BE2C (cell line): ENCODE measurements at regions not wholly inside any gene's neighbourhood (a gene's known extent, or its start where the extent isn't known, plus 50 kb on each side); places are given as distances from the start of the nearest gene placed in this dataset.

Experiments
- DNase-seq: peaks from one replicate; pipeline ENCODE4 v3.0.0-alpha.2; 2020
- H3K27me3 ChIP-seq: fragments of 250-450 bp; sonication (Bioruptor Pico); 2 replicates; pipeline ENCODE4 v1.5.1; 2020; ENCODE audit warnings: mild to moderate bottlenecking
- H3K36me3 ChIP-seq: fragments of 250-450 bp; sonication (Bioruptor Pico); 2 replicates; pipeline ENCODE4 v1.5.1; 2020; ENCODE audit warnings: mild to moderate bottlenecking
- H3K4me1 ChIP-seq: fragments of 250-450 bp; sonication (Bioruptor Pico); 2 replicates; pipeline ENCODE4 v1.5.1; 2020
- H3K4me3 ChIP-seq: 2 replicates; pipeline ENCODE4 v1.5.1; 2011; ENCODE audit warnings: low read depth, low read length
- H3K9me3 ChIP-seq: fragments of 250-450 bp; sonication (Bioruptor Pico); 2 replicates; pipeline ENCODE4 v1.5.1; 2020
- CTCF ChIP-seq: IDR thresholded peaks from 2 replicates; pipeline ENCODE4 v1.5.1; 2012; ENCODE audit warnings: mild to moderate bottlenecking, low read depth, low read length

DNA sequence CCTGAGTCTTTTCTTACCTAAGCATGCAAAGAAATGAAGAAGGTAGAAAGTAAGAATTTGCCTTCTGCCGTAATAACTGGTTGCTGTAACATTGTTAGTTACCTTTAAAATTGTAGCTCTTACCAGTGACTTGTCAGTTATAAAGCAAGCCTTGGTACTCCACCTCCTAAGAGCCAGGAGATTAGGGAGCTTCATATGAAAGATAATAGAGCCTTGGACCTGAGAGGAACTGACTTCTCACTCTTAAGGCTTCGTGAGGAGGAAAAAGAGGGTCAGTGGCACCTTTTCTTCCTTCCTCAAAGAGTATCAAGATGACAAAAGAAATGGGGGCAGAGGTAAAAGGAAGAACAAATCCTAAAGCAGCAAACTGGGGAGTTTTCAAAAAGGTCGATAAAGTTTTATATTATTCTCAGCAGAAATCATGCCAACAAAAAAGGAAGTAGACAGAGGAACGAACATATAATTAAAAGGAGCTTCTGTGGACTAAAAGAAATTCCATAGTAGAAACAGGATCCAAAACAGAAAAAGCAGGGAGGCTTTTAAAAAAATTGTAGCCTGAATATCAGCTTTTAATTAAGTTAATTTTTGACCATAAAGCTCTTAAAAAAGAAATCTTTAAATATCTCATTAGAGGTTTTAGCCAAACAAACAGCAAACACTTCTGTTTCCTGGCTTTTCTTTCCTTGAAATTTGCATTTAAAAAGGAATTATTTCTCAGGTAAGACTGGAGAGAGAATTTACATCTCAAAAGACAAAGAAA is 847.1 kb upstream of the ALCAM start:
- Histone ChIP-seq H3K9me3 (no peaks in the 10 kb centered on the region), H3K4me1 (peaks cover 2% of the 10 kb centered on the region; the same call in 1 of the 2 replicates), H3K27me3 (no peaks in the 10 kb centered on the region), H3K36me3 (no peaks in the 10 kb centered on the region), H3K4me3 (no peak overlapping the region)
- TF ChIP-seq CTCF, result no peak
- DNase-seq, result no peak

DNA sequence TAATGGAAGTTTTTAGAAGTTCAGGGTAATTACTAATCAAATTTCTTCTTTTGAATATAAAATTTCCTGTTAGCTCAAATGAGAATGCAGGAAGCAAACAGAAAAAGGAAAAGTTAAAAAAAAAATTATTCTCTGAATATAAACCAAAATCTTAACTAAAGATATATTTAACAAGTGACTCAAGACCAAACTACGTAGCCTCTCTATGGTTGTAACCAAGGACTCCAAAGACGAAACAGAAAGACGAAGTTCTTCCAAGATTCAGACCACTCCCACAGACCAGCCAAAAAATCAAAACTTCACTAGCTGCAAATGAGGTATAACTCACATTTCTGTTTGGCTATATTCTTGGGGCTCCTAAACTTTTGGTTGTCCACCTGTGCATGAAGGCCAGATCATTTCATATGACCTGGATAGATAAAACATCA is 846.5 kb upstream of the ALCAM start:
- Histone ChIP-seq H3K4me1 (peaks cover 2% of the 10 kb centered on the region; the same call in 1 of the 2 replicates), H3K4me3 (no peak overlapping the region), H3K9me3 (no peaks in the 10 kb centered on the region), H3K27me3 (no peaks in the 10 kb centered on the region), H3K36me3 (no peaks in the 10 kb centered on the region)
- TF ChIP-seq CTCF, result no peak
- no peak for DNase-seq

GRCh38 chr3:104521606-104522336 is 844.9 kb upstream of the ALCAM start:
- TF ChIP-seq CTCF, result no peak
- Histone ChIP-seq H3K36me3 (no peaks in the 10 kb centered on the region), H3K27me3 (no peaks in the 10 kb centered on the region), H3K4me1 (peaks cover 2% of the 10 kb centered on the region; the same call in 1 of the 2 replicates), H3K9me3 (peaks cover 3% of the 10 kb centered on the region; the same call in 1 of the 2 replicates), H3K4me3 (no peak overlapping the region)
- peak; percentile 38 for DNase-seq

GRCh38 chr3:104523136-104523535 is 843.6 kb upstream of the ALCAM start:
- Histone ChIP-seq H3K27me3 (no peaks in the 10 kb centered on the region), H3K4me3 (no peak overlapping the region)

GRCh38 chr3:104526901-104527401 is 839.8 kb upstream of the ALCAM start:
- no peak for DNase-seq
- Histone ChIP-seq H3K4me1 (peaks cover 2% of the 10 kb centered on the region; the same call in 1 of the 2 replicates), H3K4me3 (no peak overlapping the region), H3K9me3 (peaks cover 3% of the 10 kb centered on the region; the same call in 1 of the 2 replicates), H3K36me3 (no peaks in the 10 kb centered on the region), H3K27me3 (no peaks in the 10 kb centered on the region)
- TF ChIP-seq CTCF, result no peak

More at GRCh38 chr3:104523136-104523535, 843.6 kb upstream of the ALCAM start:
- no peak for DNase-seq
- H3K9me3 ChIP-seq, result peaks cover 3% of the 10 kb centered on the region; the same call in 1 of the 2 replicates
- no peak for TF ChIP-seq CTCF
- no peaks in the 10 kb centered on the region for H3K36me3 ChIP-seq
- peaks cover 2% of the 10 kb centered on the region; the same call in 1 of the 2 replicates for H3K4me1 ChIP-seq
